Pancreas (tissue), 10 donors: ENCODE measurements at regions not wholly inside any gene's neighbourhood (a gene's known extent, or its start where the extent isn't known, plus 50 kb on each side); places are given as distances from the start of the nearest gene placed in this dataset.

ENCODE experiments used
- ATAC-seq, 4 donors: fragments of 200-7000 bp; cut with Tn5 transposase; one replicate each; pipeline versions ENCODE4 v1.8.0 to v1.9.1; 2020; ENCODE audit warnings: mild to moderate bottlenecking in 4 of 4, moderate library complexity in 4 of 4
- DNase-seq, 6 donors: peaks; one replicate each; pipeline ENCODE4 v3.0.0-alpha.2; 2020
- FAIRE-seq: peaks from 2 replicates; lab custom pipeline; 2012; peaks lifted over from hg19 to GRCh38; lab: Jason Lieb, UNC
- H3K27ac ChIP-seq, 4 donors: fragments of 200-600 bp; sonication (generic); 1 replicate in 3 of 4; 2 replicates in 1 of 4; pipeline versions ENCODE4 v1.5.0 to v1.8.0; 2020
- H3K27me3 ChIP-seq, 4 donors: fragments of 200-600 bp; one replicate each; pipeline ENCODE4 v1.8.0; 2021
- H3K36me3 ChIP-seq, 3 donors: fragments of 200-600 bp; sonication (generic) in 1 of 3; one replicate each; pipeline versions ENCODE4 v1.5.0 to v1.8.0; 2020 to 2021
- H3K4me1 ChIP-seq, 3 donors: fragments of 200-600 bp; one replicate each; pipeline ENCODE4 v1.8.0; 2021
- H3K4me3 ChIP-seq, 4 donors: fragments of 200-600 bp; sonication (generic) in 2 of 4; one replicate each; pipeline versions ENCODE4 v1.5.0 to v1.8.0; 2020 to 2021
- H3K9me3 ChIP-seq, 4 donors: fragments of 200-600 bp; one replicate each; pipeline ENCODE4 v1.8.0; 2021
- WGBS, 2 donors: extraction: QIAGEN DNeasy Blood & Tissue Kit; methylation state at CpG; one replicate each; pipeline ENCODE4 v1.1.7; 2013; 5-methylcytosine and 5-hydroxymethylcytosine counted together
- intact Hi-C, 3 donors: fragments of 100-400 bp; cut with DNase I; formaldehyde crosslinking; loops; one replicate each; pipeline versions ENCODE4 v1.11.1 to v1.14.2; 2022
- TF ChIP-seq, protein P1 (sequence below), 4 donors: fragments of 200-600 bp; sonication (generic) in 3 of 4; IDR thresholded peaks; one replicate each; pipeline versions ENCODE4 v1.5.0 to v1.8.0; 2021; ENCODE audit warnings: antibody characterized with exemption in 4 of 4
- donor health status: healthy with polysubstance abuse.
- donor health status: DM: no; HTN: no; CAD: no; lungs with moderate emphysema.
- donor health status: DM: no; HTN: no; CAD: no.
- donor health status: control.
- donor health status: control.
- donor health status: Bipolar disorder and iron deficiency.
- donor health status: DM: yes; HTN: yes; CAD: no.
- donor health status: DM: no; HTN: no; CAD: no.
- donor health status: DM: no; HTN: no; CAD: no.
- donor health status: DM: yes; HTN: yes; CAD: no.

DNA sequence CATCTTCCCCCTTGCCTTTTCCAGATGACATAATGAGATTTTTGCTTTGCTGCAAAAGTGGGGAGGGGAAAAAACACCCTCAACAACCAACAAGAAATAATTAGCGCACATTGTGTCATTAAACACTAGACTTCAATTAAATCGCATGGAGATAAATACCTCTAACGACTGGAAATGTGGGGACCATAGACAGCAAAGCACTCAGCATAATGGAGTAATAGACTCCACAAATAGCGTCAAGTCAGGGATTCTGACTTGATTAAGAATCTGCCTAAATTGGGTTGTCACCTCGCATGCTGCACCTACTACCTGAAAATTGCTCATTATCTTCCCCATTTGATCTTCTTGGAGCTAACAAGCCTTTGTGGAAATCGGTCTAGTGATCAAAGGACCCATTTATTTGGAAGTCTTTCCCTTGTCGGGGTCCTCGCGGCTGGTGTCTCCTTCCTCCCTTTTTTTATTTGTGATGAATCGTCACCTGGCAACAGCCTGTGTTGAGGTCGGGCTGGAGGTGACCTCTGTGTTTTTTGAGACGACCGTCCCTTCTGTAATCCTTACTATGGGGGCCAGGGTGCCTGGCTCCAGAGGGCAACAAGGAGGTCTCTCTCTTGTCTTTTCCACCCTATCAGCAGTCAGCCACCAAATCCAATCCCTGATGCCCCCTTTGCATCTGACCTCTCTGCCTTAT is 75.3 kb upstream of the IGSF21 start:
- intact Hi-C loops: no loop called here
- Histone ChIP-seq H3K27me3 (peaks cover 0 to 3% (median 0%) of the 10 kb centered on the region in 4 donors), H3K27ac (no peak overlapping the region), H3K9me3 (no peaks in the 10 kb centered on the region), H3K36me3 (no peaks in the 10 kb centered on the region), H3K4me3 (no peak overlapping the region), H3K4me1 (no peaks in the 10 kb centered on the region)
- DNase-seq: no peak
- 30 to 32% methylated on average over 13 of the region's 13 CpGs for WGBS, 2 donors
- no peak for ATAC-seq
- TF ChIP-seq, protein P1, sequence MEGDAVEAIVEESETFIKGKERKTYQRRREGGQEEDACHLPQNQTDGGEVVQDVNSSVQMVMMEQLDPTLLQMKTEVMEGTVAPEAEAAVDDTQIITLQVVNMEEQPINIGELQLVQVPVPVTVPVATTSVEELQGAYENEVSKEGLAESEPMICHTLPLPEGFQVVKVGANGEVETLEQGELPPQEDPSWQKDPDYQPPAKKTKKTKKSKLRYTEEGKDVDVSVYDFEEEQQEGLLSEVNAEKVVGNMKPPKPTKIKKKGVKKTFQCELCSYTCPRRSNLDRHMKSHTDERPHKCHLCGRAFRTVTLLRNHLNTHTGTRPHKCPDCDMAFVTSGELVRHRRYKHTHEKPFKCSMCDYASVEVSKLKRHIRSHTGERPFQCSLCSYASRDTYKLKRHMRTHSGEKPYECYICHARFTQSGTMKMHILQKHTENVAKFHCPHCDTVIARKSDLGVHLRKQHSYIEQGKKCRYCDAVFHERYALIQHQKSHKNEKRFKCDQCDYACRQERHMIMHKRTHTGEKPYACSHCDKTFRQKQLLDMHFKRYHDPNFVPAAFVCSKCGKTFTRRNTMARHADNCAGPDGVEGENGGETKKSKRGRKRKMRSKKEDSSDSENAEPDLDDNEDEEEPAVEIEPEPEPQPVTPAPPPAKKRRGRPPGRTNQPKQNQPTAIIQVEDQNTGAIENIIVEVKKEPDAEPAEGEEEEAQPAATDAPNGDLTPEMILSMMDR (IDR thresholded peaks at IDR 0.05): no peak
- no peak for FAIRE-seq

DNA sequence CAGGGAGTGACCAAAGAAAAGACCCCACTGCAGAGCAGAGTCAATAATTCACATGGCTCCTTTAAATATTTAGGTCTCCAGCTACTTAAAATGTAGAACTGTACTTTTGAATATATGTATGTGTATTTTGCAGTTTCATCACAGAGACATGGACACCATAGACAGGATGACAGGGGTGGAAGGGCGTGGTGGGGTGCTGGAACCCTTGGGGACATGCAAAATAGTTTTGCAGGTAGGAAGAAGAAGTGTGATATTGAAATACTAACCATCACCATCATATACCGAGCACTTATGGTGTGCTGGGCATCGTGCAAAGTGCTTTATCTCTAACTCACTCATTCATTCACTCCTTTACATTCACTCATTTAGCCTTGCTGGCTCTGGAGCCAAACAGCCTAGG is 72.5 kb upstream of the IGSF21 start:
- 62 to 65% methylated on average over 3 of the region's 3 CpGs for WGBS, 2 donors
- TF ChIP-seq, protein P1 (IDR thresholded peaks at IDR 0.05): no peak
- no peak overlapping the region for H3K27ac ChIP-seq
- FAIRE-seq: no peak
- H3K9me3 ChIP-seq: no peaks in the 10 kb centered on the region
- no peak overlapping the region for H3K4me3 ChIP-seq
- no peaks in the 10 kb centered on the region for H3K36me3 ChIP-seq
- intact Hi-C loops: no loop called here
- no peaks in the 10 kb centered on the region for H3K27me3 ChIP-seq
- DNase-seq: no peak
- no peaks in the 10 kb centered on the region for H3K4me1 ChIP-seq
- no peak for ATAC-seq

DNA sequence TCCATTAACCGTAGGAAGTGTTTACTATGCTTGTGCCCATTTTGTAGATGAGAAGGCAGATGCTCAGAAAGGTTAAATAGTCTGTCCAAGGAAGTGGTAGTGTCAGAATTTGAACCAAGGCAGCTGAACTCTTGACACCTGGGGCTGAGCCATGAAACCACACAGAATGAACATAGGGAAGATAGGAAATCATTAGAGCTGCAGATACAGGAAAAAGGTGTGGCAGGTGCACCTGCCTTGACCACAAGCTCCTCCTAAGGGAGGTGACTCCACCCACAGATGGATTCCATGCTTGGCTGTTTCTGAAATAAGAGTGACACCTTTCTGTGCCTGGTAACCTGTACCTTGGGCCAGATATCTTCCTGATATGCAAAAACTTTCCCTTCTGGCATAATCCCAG is 69.9 kb upstream of the IGSF21 start:
- no peaks in the 10 kb centered on the region for H3K36me3 ChIP-seq
- FAIRE-seq: no peak
- no peaks in the 10 kb centered on the region for H3K4me1 ChIP-seq
- ATAC-seq: no peak
- no peaks in the 10 kb centered on the region for H3K27me3 ChIP-seq
- no peak overlapping the region for H3K4me3 ChIP-seq
- TF ChIP-seq, protein P1 (IDR thresholded peaks at IDR 0.05): no peak
- H3K9me3 ChIP-seq: no peaks in the 10 kb centered on the region
- 63 to 84% methylated on average over 1 of the region's 1 CpG for WGBS, 2 donors
- no peak for DNase-seq
- intact Hi-C loops: no loop called here
- no peak overlapping the region for H3K27ac ChIP-seq

DNA sequence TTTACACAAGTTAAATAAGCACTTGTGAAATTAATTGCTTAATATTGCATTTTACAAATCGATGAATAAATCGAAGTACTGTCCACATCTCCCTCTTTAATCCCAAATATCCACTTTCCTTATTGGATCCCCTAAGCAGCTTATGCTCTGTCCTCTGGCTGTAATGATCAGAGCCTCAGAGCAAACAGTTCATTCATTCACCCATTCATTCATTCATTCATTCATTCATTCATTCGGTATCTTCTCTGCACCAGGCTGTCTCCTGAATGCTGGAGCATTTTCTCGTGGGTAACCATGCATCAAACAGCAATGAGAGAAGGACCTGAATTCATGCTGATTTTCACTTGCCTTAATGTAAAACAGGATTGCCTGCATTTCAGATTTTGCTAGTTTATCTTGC is 69.5 kb upstream of the IGSF21 start:
- DNase-seq: no peak

DNA sequence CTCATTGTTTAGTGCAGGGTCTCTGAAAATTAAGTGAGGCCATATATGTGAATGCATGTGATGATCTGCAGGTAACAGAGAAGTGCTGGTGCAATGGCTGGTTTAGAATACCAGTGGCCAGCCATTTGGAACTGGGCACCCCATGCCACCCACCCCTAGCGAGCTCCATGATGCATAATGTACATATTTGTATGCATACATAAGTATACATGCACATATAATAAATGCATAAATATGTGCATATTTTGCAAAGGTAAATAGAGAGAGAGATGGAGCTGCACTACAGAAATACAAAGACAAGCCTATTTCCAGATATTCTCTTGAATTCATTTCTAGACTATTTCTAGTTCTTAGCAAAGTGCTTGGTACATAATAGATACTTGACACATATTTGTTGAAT is 68.5 kb upstream of the IGSF21 start:
- FAIRE-seq: no peak
- Histone ChIP-seq H3K36me3 (no peaks in the 10 kb centered on the region), H3K4me3 (no peak overlapping the region), H3K4me1 (no peaks in the 10 kb centered on the region), H3K9me3 (no peaks in the 10 kb centered on the region), H3K27ac (no peak overlapping the region), H3K27me3 (no peaks in the 10 kb centered on the region)
- ATAC-seq: no peak
- TF ChIP-seq, protein P1 (IDR thresholded peaks at IDR 0.05): no peak
- DNase-seq: no peak
- WGBS, 2 donors: 83 to 87% methylated on average over 1 of the region's 1 CpG
- intact Hi-C loops: no loop called here

More for the DNA sequence above, 69.5 kb upstream of the IGSF21 start:
- no peaks in the 10 kb centered on the region for H3K27me3 ChIP-seq
- ATAC-seq (no peak), FAIRE-seq (no peak)
- no peaks in the 10 kb centered on the region for H3K4me1 ChIP-seq
- H3K4me3 ChIP-seq: no peak overlapping the region
- H3K27ac ChIP-seq: no peak overlapping the region
- no peaks in the 10 kb centered on the region for H3K36me3 ChIP-seq
- intact Hi-C loops: no loop called here
- no peaks in the 10 kb centered on the region for H3K9me3 ChIP-seq
- 62 to 66% methylated on average over 4 of the region's 4 CpGs for WGBS, 2 donors
- TF ChIP-seq, protein P1 (IDR thresholded peaks at IDR 0.05): no peak
